Esophagus muscularis mucosa (tissue), 2 donors: ENCODE measurements at regions not wholly inside any gene's neighbourhood (a gene's known extent, or its start where the extent isn't known, plus 50 kb on each side); places are given as distances from the start of the nearest gene placed in this dataset.

Experiments used
- POLR2A ChIP-seq: fragments of 450-650 bp; IDR thresholded peaks from one replicate; pipeline ENCODE4 v1.6.1; 2017; ENCODE audit warnings: antibody characterized with exemption, moderate library complexity, mild to moderate bottlenecking, low read depth
- POLR2AphosphoS5 ChIP-seq, 2 donors: sonication (generic); formaldehyde crosslinking; IDR thresholded peaks; one replicate each; pipeline ENCODE4 v1.6.1; 2017; ENCODE audit warnings: antibody characterized with exemption in 2 of 2

DNA sequence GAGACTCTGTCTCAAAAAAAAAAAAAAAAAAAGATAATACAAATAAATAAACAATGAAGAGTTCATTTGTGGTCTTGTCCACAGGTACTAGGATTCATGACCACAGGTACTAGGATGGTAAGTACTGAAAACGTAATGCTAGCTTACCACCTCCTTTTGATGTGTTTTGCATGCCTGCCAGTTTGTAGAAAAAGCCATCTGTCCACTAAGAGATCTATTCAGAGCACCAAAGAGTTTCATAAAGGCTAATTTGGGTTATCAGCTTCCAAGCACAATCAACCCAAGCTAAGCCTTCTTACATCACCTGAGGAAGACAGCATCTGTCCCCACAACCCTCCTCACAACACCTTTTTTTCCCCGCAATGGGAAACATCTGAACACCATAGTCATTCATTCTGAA, 477.2 kb downstream of the ZEB2 start:
- no peak for TF ChIP-seq POLR2AphosphoS5 (IDR thresholded peaks at IDR 0.05)
- TF ChIP-seq POLR2A, result no peak
